GM12874 (cell line): ENCODE measurements at regions not wholly inside any gene's neighbourhood (a gene's known extent, or its start where the extent isn't known, plus 50 kb on each side); places are given as distances from the start of the nearest gene placed in this dataset.

Experiments used
- TF ChIP-seq, protein P1 (sequence below): IDR thresholded peaks from 2 replicates; pipeline ENCODE4 v1.5.1; 2011; ENCODE audit warnings: low read depth, mild to moderate bottlenecking, control low read depth, low read length, moderate library complexity; ENCODE audit not compliant: insufficient read depth

DNA sequence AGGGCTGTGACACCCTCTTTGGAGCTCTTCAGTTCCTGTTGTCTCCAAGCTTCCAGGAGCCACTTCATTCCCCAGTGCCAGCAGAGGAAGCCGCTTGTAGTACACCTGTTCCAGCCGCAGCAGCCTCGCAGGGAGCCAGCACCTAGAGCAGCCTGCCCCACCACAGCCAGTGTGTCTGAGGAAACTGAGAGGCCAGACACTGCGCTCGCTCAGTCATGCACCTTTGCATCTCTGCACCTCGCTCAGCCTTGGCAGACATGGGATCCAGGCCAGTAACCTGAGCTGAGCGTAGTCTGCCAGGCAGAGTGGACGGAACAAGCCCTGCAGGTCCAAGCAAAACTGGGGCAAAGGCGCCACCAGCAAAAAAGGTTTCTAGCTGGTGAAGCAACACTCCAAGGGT lies 1072.1 kb downstream of the JRKL start:
- TF ChIP-seq, protein P1, sequence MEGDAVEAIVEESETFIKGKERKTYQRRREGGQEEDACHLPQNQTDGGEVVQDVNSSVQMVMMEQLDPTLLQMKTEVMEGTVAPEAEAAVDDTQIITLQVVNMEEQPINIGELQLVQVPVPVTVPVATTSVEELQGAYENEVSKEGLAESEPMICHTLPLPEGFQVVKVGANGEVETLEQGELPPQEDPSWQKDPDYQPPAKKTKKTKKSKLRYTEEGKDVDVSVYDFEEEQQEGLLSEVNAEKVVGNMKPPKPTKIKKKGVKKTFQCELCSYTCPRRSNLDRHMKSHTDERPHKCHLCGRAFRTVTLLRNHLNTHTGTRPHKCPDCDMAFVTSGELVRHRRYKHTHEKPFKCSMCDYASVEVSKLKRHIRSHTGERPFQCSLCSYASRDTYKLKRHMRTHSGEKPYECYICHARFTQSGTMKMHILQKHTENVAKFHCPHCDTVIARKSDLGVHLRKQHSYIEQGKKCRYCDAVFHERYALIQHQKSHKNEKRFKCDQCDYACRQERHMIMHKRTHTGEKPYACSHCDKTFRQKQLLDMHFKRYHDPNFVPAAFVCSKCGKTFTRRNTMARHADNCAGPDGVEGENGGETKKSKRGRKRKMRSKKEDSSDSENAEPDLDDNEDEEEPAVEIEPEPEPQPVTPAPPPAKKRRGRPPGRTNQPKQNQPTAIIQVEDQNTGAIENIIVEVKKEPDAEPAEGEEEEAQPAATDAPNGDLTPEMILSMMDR: no peak

DNA sequence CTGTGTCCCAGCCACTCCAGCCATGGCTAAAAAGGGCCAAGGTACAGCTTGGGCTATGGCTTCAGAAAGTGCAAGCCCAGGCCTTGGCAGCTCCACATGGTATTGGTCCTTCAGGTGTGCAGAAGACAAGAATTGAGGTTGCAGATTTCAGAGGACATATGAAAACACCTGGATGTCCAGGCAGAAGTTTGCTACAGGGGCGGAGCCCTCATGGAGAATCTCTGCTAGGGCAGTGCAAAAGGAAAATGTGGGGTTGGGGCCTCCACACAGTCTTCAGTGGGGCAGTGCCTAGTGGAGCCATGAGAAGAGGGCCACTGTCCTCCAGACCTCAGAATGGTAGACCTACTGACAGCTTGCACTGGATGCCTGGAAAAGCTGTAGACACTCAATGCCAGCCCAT lies 1074.1 kb downstream of the JRKL start:
- TF ChIP-seq, protein P1: no peak

DNA sequence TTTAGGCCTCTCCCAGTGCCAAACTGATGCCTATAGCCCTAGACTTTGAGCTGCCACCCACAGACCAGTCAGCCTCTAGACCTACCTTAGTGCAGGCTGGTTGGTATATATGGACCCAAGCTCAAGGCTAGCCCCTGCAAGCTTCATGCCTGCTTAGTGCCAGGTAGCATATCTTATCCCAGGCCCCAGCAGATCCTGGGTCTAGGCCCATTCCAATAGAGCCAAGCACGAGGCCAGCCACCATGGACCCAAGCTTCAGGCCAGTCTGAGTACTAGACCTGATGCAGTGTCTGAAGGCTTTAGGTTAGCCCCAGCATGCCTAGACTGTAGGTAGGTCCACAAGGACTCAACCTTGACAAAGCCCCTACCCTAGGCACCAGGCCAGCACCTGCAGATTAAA lies 1081.7 kb downstream of the JRKL start:
- TF ChIP-seq, protein P1: no peak

DNA sequence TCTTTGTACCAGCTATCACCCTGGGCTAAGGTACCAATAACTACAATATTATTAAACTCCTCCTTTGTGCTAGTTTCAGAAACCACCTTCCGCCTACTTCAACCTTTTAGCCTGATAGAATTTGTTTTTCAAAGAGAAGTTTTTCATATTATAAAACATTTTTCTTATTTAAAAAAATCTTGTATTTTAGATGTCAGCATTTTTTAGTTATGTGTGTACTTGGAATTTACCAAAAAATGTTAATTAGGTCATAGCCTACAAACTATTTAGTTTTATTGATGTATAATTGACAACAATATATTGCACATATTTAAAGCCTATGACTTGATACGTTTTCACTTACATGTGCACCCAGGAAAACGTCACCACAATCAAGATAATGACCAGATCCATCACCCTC lies 1097.6 kb downstream of the JRKL start:
- TF ChIP-seq, protein P1: no peak

DNA sequence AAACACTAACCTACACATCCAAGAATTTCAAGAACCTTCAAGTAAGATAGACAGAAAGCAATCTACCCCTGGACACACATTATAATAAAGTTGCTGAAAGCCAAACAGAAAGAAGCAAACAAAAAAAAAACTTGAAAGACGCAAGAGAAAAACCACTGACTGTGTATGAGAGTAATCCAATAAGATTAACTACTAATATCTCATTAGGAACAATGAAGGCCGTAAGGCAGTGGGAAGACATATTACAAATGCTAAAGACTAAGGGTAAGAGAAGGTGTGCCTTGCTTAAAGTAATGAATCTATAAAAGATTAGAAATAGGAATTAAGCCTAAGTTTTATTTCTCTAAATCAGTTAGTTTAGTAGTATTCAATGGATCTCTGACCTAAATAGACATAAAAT lies 1109.1 kb downstream of the JRKL start:
- TF ChIP-seq, protein P1: no peak

DNA sequence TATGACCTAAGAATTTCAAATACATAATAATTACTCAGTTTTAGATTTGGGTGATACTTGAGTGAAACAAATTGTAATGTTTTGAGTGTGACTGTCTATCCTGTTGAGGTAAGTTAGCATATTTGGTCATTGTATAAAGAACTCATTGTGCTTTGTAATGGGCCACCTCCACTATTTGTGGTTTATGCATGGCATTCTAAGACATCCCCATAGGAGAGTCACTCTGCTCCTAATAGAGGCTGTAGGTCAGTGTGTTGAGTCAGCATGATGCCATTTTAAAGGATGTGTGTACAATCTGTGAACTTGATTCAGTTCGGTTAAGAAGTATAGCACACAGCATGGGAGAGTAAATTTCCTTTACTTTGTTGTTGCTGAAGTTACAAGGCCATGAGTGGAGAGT lies 1112.4 kb downstream of the JRKL start:
- TF ChIP-seq, protein P1: no peak

DNA sequence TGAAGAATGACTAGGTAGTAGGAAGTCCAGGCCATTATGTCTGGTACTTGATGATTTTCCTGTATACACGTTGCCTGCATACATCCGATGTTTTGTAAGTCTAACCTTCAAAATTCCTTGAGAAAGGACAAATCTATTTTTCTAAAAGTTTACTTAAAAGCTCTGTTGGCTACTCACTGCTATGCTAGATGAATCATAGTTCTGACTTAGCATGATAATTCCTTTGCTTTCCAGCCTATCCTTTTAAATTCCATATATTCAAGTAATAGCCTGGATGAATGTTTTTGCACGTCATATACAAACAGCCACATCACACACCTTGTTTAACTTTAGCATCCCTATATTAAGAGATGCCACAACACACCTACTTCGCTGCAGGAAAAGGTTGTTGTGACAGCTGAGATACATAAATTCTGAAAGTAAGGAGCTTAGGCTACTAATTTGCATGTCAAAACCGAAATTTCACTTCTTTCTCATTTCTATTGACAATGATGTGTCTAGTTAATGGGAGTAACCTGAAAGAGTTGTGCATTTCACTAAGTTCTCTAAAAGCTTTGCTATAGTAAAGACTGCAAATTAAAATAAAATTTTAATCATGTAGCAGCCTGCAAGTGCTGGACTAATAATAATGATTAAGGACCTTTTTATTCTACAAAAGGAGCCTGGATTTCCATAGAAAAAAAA lies 1116.4 kb downstream of the JRKL start:
- TF ChIP-seq, protein P1: no peak
